ENCODE measurements at regions not wholly inside any gene's neighbourhood (a gene's known extent, or its start where the extent isn't known, plus 50 kb on each side); places are given as distances from the start of the nearest gene placed in this dataset.

GRCh38 chr4:112884406-112884805, 165.0 kb upstream of the ANK2 start:
- H3K4me3 ChIP-seq (replicated peaks in 1 of 3; ENCODE audit: insufficient read depth in 1 of 3, low read depth in 1 of 3, low read length in 3 of 3) = no peak overlapping the region
- no peaks in the 10 kb centered on the region for H4K20me1 ChIP-seq (replicated peaks; ENCODE audit: control insufficient read depth, extremely low read depth, insufficient read depth, low read length)
- POLR2A ChIA-PET = no interaction called here
- no peaks in the 10 kb centered on the region for H3K79me2 ChIP-seq (ENCODE audit: control insufficient read depth, insufficient read depth, low read length)
- H3K4me2 ChIP-seq (ENCODE audit: insufficient read depth, low read length) = no peak overlapping the region
- H3K36me3 ChIP-seq (ENCODE audit: control insufficient read depth in 2 of 2, extremely low read depth in 1 of 2, insufficient read depth in 2 of 2, low read length in 2 of 2) = no peaks in the 10 kb centered on the region
- CTCF ChIA-PET = interaction anchor here (1.0 to 1.2 kb wide), 2 partner anchors 9 to 54 kb away, joined by 3 to 4 read pairs; no protein-coding TSS in a partner anchor
- no peak for DNase-seq (ENCODE audit: low read depth, low spot score)
- no peaks in the 10 kb centered on the region for H3K9me1 ChIP-seq (replicated peaks; ENCODE audit: control insufficient read depth, extremely low read depth, insufficient read depth, low read length)
- intact Hi-C loops (cut with micrococcal nuclease) (no loop called here), dilution Hi-C loops (cut with MboI; ENCODE audit: extremely low pct_ligation_motif_present, low sequenced_read_pairs) (no loop called here)
- TF ChIP-seq EZH2 (IDR thresholded peaks at IDR 0.05; ENCODE audit: borderline replicate concordance, low read depth, low read length, severe bottlenecking) = no peak
- no peak for TF ChIP-seq JUN (IDR thresholded peaks at IDR 0.05; ENCODE audit: borderline replicate concordance, insufficient read depth, insufficient read length, low read depth)
- TF ChIP-seq POLR2AphosphoS5 (IDR thresholded peaks at IDR 0.05; ENCODE audit: insufficient read depth, low read depth, low read length) = no peak
- no peak for TF ChIP-seq FOS (IDR thresholded peaks at IDR 0.05; ENCODE audit: borderline replicate concordance, insufficient read depth, low read length)
- TF ChIP-seq MYC (IDR thresholded peaks at IDR 0.05; ENCODE audit: low read depth, low read length) = no peak
- TF ChIP-seq CTCF (IDR thresholded peaks at IDR 0.05; ENCODE audit: extremely low read depth in 1 of 2, insufficient read depth in 1 of 2, low read depth in 1 of 2, low read length in 2 of 2) = no peak
- no peak for TF ChIP-seq GATA2 (IDR thresholded peaks at IDR 0.05; ENCODE audit: insufficient read depth, insufficient read length, low read depth, low read length)
- no peak for TF ChIP-seq MAX (IDR thresholded peaks at IDR 0.05; ENCODE audit: insufficient read depth, insufficient read length)
- TF ChIP-seq POLR2A (IDR thresholded peaks at IDR 0.05; ENCODE audit: low read depth, low read length) = no peak
- H3K27me3 ChIP-seq (ENCODE audit: control insufficient read depth in 2 of 2, insufficient read depth in 2 of 2, low read length in 2 of 2) = no peaks in the 10 kb centered on the region
- no peak overlapping the region for H2AFZ ChIP-seq (ENCODE audit: low read depth, low read length)
- H3K9me3 ChIP-seq (replicated peaks; ENCODE audit: control insufficient read depth, insufficient read depth, low read length) = no peaks in the 10 kb centered on the region
- no peaks in the 10 kb centered on the region for H3K4me1 ChIP-seq (ENCODE audit: control insufficient read depth, extremely low read depth, insufficient read depth, low read length)
- BruUV-seq (replicated peaks) = no TSS peak
- no peak for FAIRE-seq
- no peak overlapping the region for H3K9ac ChIP-seq (replicated peaks; ENCODE audit: extremely low read depth, insufficient read depth, low read length)
- no peak overlapping the region for H3K27ac ChIP-seq (ENCODE audit: insufficient read depth, low read depth, low read length)
